VCaP (cell line): ENCODE measurements at regions not wholly inside any gene's neighbourhood (a gene's known extent, or its start where the extent isn't known, plus 50 kb on each side); places are given as distances from the start of the nearest gene placed in this dataset.

ENCODE experiments used
- H3K27ac ChIP-seq: fragments of 450-650 bp; 2 replicates; pipeline ENCODE4 v1.5.1; 2017
- TF ChIP-seq, protein P1 (sequence below): fragments of 450-650 bp; conservative IDR thresholded peaks from 2 replicates; pipeline ENCODE4 v1.5.1; 2017; ENCODE audit warnings: mild to moderate bottlenecking, moderate library complexity

DNA sequence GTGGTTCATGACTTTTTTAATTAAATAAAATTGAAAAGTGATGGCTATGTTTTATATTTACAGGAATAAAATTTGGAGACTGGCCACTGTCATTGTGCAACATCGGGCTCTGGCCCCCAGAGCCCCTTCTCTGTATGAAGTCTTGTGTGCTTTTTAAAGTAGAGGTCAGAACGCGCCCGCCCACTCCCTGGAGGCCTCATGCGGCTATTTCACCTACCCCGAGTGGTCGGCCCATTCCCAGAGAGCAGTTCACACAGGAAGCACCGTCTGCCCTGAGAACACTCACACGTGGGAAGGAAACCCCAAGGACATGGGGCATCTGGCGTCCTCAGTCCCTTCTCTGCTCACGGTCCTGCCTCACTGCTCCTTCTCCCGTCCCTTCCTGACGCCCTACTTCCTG, 296.9 kb upstream of the SALL3 start:
- TF ChIP-seq, protein P1, sequence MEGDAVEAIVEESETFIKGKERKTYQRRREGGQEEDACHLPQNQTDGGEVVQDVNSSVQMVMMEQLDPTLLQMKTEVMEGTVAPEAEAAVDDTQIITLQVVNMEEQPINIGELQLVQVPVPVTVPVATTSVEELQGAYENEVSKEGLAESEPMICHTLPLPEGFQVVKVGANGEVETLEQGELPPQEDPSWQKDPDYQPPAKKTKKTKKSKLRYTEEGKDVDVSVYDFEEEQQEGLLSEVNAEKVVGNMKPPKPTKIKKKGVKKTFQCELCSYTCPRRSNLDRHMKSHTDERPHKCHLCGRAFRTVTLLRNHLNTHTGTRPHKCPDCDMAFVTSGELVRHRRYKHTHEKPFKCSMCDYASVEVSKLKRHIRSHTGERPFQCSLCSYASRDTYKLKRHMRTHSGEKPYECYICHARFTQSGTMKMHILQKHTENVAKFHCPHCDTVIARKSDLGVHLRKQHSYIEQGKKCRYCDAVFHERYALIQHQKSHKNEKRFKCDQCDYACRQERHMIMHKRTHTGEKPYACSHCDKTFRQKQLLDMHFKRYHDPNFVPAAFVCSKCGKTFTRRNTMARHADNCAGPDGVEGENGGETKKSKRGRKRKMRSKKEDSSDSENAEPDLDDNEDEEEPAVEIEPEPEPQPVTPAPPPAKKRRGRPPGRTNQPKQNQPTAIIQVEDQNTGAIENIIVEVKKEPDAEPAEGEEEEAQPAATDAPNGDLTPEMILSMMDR: no peak
- no peak overlapping the region for H3K27ac ChIP-seq

- TF ChIP-seq, protein P1: no peak
- H3K27ac ChIP-seq: no peak overlapping the region
Measured at GRCh38 chr18:78683191-78684010, 296.2 kb upstream of the SALL3 start.

- TF ChIP-seq, protein P1: no peak
- H3K27ac ChIP-seq: no peak overlapping the region
Measured at GRCh38 chr18:78685250-78685979, 294.2 kb upstream of the SALL3 start.

- TF ChIP-seq, protein P1: no peak
- H3K27ac ChIP-seq: no peak overlapping the region
Measured at GRCh38 chr18:78685980-78686530, 293.6 kb upstream of the SALL3 start.

- TF ChIP-seq, protein P1: no peak
Measured at GRCh38 chr18:78686976-78687685, 292.5 kb upstream of the SALL3 start.

GRCh38 chr18:78687736-78688135, 291.9 kb upstream of the SALL3 start:
- TF ChIP-seq, protein P1: no peak
- H3K27ac ChIP-seq: no peak overlapping the region

More at GRCh38 chr18:78686976-78687685, 292.5 kb upstream of the SALL3 start:
- no peak overlapping the region for H3K27ac ChIP-seq

- TF ChIP-seq, protein P1: no peak
- no peak overlapping the region for H3K27ac ChIP-seq
Measured at GRCh38 chr18:78688249-78688648, 291.4 kb upstream of the SALL3 start.
